NCI-H748 (cell line): ENCODE measurements at regions not wholly inside any gene's neighbourhood (a gene's known extent, or its start where the extent isn't known, plus 50 kb on each side); places are given as distances from the start of the nearest gene placed in this dataset.
"Not testable (repeated sequence)": the region's sequence is repeated elsewhere in the genome, so short reads cannot be mapped to it uniquely, and the experiment has no call there.

Source experiments
- DNase-seq: peaks from one replicate; lab custom pipeline; 2025; ENCODE audit not compliant: unreplicated experiment; lab: John Stamatoyannopoulos, UW

- DNase-seq = not testable (repeated sequence)
These were observed 160.5 kb downstream of the OR4A47 start for GRCh38 chr11:48649064-48649463.

GRCh38 chr11:48669146-48669545 lies 180.6 kb downstream of the OR4A47 start:
- DNase-seq = no peak

GRCh38 chr11:48675945-48676344 lies 187.4 kb downstream of the OR4A47 start:
- DNase-seq = no peak

DNA sequence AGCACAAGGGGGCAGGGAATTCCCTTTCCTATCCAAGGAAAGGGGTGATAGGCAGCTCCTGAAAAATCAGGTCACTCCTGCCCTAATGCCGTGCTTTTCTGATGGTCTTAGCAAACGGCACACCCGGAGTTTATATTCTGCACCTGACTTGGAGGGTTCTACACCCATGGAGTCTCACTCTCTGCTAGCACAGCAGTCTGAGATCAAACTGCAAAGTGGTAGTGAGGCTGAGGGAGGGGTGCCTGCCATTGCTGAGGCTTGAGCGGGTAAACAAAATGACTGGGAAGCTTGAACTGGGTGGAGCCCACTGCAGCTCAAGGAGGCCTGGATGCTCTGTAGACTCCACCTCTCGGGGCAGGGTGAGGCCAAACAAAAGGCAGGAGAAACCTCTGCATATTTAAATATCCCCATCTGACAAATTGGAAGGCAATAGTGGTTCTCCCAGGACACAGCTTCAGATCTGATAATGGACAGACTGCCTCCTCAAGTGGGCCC lies 194.7 kb downstream of the OR4A47 start:
- DNase-seq = no peak

GRCh38 chr11:48729503-48729902 lies 240.9 kb downstream of the OR4A47 start:
- DNase-seq = not testable (repeated sequence)

DNA sequence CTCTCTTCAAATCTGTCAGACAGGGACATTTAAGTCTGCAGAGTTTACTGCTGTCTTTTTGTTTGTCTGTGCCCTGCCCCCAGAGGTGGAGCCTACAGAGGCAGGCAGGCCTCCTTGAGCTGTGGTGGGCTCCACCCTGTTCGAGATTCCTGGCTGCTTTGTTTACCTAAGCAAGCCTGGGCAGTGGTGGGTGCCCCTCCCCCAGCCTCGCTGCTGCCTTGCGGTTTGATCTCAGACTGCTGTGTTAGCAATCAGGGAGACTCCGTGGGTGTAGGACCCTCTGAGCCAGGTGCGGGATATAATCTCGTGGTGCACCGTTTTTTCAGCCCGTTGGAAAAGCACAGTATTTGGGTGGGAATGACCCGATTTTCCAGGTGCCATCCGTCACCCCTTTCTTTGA lies 233.6 kb downstream of the TRIM51G start:
- peak; percentile 43 for DNase-seq
